ENCODE measurements at regions not wholly inside any gene's neighbourhood (a gene's known extent, or its start where the extent isn't known, plus 50 kb on each side); places are given as distances from the start of the nearest gene placed in this dataset.

GRCh38 chr13:70729369-70729768 is 621.1 kb upstream of the KLHL1 start:
- no peaks in the 10 kb centered on the region for H3K4me1 ChIP-seq (ENCODE audit: insufficient read depth, low read length)
- H3K4me2 ChIP-seq (ENCODE audit: low read depth, low read length): no peak overlapping the region
- H3K27me3 ChIP-seq (ENCODE audit: control insufficient read depth in 1 of 2, insufficient read depth in 2 of 2, low read length in 2 of 2): no peaks in the 10 kb centered on the region
- no peaks in the 10 kb centered on the region for H4K20me1 ChIP-seq (ENCODE audit: insufficient read depth, low read length)
- BruUV-seq (replicated peaks): no TSS peak
- no peaks in the 10 kb centered on the region for H3K9me3 ChIP-seq (ENCODE audit: low read length)
- ChIA-PET CTCF (ENCODE audit: low intra/inter-chr PET ratio, low total read pairs) (no interaction called here), POLR2A (no interaction called here)
- no peak overlapping the region for H3K9ac ChIP-seq (ENCODE audit: insufficient read depth, low read depth, low read length)
- in situ Hi-C loops (cut with HindIII; ENCODE audit: extremely low pct_ligation_motif_present, low pct_unique_long_range_greater_than_20kb) (no loop called here), intact Hi-C loops (cut with micrococcal nuclease; ENCODE audit: unreplicated experiment) (no loop called here)
- no peaks in the 10 kb centered on the region for H3K36me3 ChIP-seq (replicated peaks in 1 of 2; ENCODE audit: control insufficient read depth in 1 of 2, insufficient read depth in 2 of 2, low read length in 2 of 2)
- no peak overlapping the region for H2AFZ ChIP-seq (ENCODE audit: low read length)
- H3K27ac ChIP-seq (ENCODE audit: extremely low read length, insufficient read depth, low read length): no peak overlapping the region
- no peaks in the 10 kb centered on the region for H3K79me2 ChIP-seq (ENCODE audit: insufficient read depth, low read length)
- no peak for DNase-seq (ENCODE audit: low spot score)
- no peak for FAIRE-seq
- H3K4me3 ChIP-seq (replicated peaks in 1 of 3; ENCODE audit: insufficient read depth in 1 of 3, low read depth in 2 of 3, low read length in 3 of 3): no peak overlapping the region
- ATAC-seq: peak; percentile 75
- WGBS (ENCODE audit: low lambda C conversion rate): 64% methylated on average over 1 of the region's 2 CpGs
- TF ChIP-seq TP53 (CRISPR knock-in tag; conservative IDR thresholded peaks at IDR 0.05) (no peak), ZNF644 (CRISPR knock-in tag; IDR thresholded peaks at IDR 0.05; ENCODE audit: low read depth) (no peak), CHD2 (IDR thresholded peaks at IDR 0.05; ENCODE audit: low read depth, low read length) (no peak), LCORL (IDR thresholded peaks at IDR 0.05) (no peak), LCORL (CRISPR knock-in tag; IDR thresholded peaks at IDR 0.05) (no peak), CREM (IDR thresholded peaks at IDR 0.05) (no peak), CREM (CRISPR knock-in tag; IDR thresholded peaks at IDR 0.05) (no peak), ZNF264 (CRISPR knock-in tag; IDR thresholded peaks at IDR 0.05) (no peak), ZBTB37 (CRISPR knock-in tag; IDR thresholded peaks at IDR 0.05) (no peak), NFIC (IDR thresholded peaks at IDR 0.05; ENCODE audit: low read length) (no peak), ZSCAN5A (CRISPR knock-in tag; IDR thresholded peaks at IDR 0.05; ENCODE audit: borderline replicate concordance) (no peak), ZBTB42 (CRISPR knock-in tag; IDR thresholded peaks at IDR 0.05) (no peak), KDM2A (CRISPR knock-in tag; IDR thresholded peaks at IDR 0.05; ENCODE audit: borderline replicate concordance, low read depth) (no peak), PAX8 (CRISPR knock-in tag; IDR thresholded peaks at IDR 0.05; ENCODE audit: borderline replicate concordance) (no peak), SRSF1 (optimal IDR thresholded peaks at IDR 0.05; ENCODE audit: low read depth, low read length) (no peak), SIN3B (IDR thresholded peaks at IDR 0.05; ENCODE audit: low read length) (no peak)
